IMR-90 (cell line): ENCODE measurements at regions not wholly inside any gene's neighbourhood (a gene's known extent, or its start where the extent isn't known, plus 50 kb on each side); places are given as distances from the start of the nearest gene placed in this dataset.

Source experiments
- ATAC-seq: fragments of 200-7000 bp; cut with Tn5 transposase; 2 replicates; pipeline ENCODE4 v1.9.1; 2020; ENCODE audit warnings: low read depth, mild to moderate bottlenecking, moderate library complexity
- BruUV-seq: library from RNA; stranded (reverse); fragments of 400-500 nt; replicated peaks from 2 replicates; lab custom pipeline; 2021; lab: Mats Ljungman, UMichigan
- CTCF ChIA-PET: fragments of 300-600 bp; formaldehyde crosslinking; extraction: SDS; loops from one replicate; lab custom pipeline; 2021; ENCODE audit warnings: antibody characterized with exemption; lab: Yijun Ruan, JAX
- POLR2A ChIA-PET: fragments of 300-600 bp; sonication (Branson Sonifier 250); formaldehyde crosslinking; loops from one replicate; lab custom pipeline; 2022; ENCODE audit warnings: antibody characterized with exemption; ENCODE audit not compliant: unreplicated experiment; lab: Charles Lee
- DNase-seq: peaks from one replicate; pipeline ENCODE4 v3.0.0; 2013
- H2AFZ ChIP-seq: replicated peaks from 2 replicates; pipeline ENCODE3; 2013; ENCODE audit warnings: low read length, mild to moderate bottlenecking; ENCODE audit not compliant: poor library complexity
- H2AK5ac ChIP-seq: 2 replicates; pipeline ENCODE4 v1.6.1; 2013; ENCODE audit warnings: low read depth, low read length, inconsistent platforms
- H2AK9ac ChIP-seq: replicated peaks from 2 replicates; pipeline ENCODE3; 2013; ENCODE audit warnings: mild to moderate bottlenecking, low read depth, low read length, moderate library complexity; ENCODE audit not compliant: poor library complexity
- H2BK120ac ChIP-seq: 2 replicates; pipeline ENCODE4 v1.6.1; 2013; ENCODE audit warnings: low read depth, low read length, inconsistent platforms
- H2BK15ac ChIP-seq: 3 replicates; pipeline ENCODE4 v1.6.1; 2013; ENCODE audit warnings: low read depth, low read length, inconsistent platforms
- H2BK20ac ChIP-seq: 2 replicates; pipeline ENCODE4 v1.6.1; 2013; ENCODE audit warnings: low read depth, mild to moderate bottlenecking, inconsistent platforms, low read length, moderate library complexity
- H2BK5ac ChIP-seq: 2 replicates; pipeline ENCODE4 v1.6.1; 2013; ENCODE audit warnings: mild to moderate bottlenecking, low read depth, low read length, inconsistent platforms; ENCODE audit not compliant: poor library complexity, severe bottlenecking
- H3K14ac ChIP-seq: replicated peaks from 2 replicates; pipeline ENCODE4 v1.6.1; 2013; ENCODE audit warnings: low read depth, low read length, inconsistent platforms
- H3K18ac ChIP-seq: 2 replicates; pipeline ENCODE4 v1.6.1; 2013; ENCODE audit warnings: low read depth, low read length, control low read depth
- H3K23ac ChIP-seq: 2 replicates; pipeline ENCODE4 v1.6.1; 2013; ENCODE audit warnings: low read depth, low read length, inconsistent platforms
- H3K27ac ChIP-seq: 2 replicates; pipeline ENCODE4 v1.5.1; 2013; ENCODE audit warnings: mild to moderate bottlenecking, control low read depth, low read length; ENCODE audit not compliant: insufficient read depth
- H3K27me3 ChIP-seq: 2 replicates; pipeline ENCODE4 v1.6.1; 2013; ENCODE audit warnings: low read length; ENCODE audit not compliant: control insufficient read depth, insufficient read depth
- H3K36me3 ChIP-seq: 2 replicates; pipeline ENCODE4 v1.6.1; 2013; ENCODE audit warnings: low read length, mixed read lengths; ENCODE audit not compliant: control insufficient read depth, insufficient read depth
- H3K4ac ChIP-seq: 2 replicates; pipeline ENCODE4 v1.6.1; 2013; ENCODE audit warnings: low read depth, low read length, inconsistent platforms
- H3K4me1 ChIP-seq: 2 replicates; pipeline ENCODE4 v1.6.1; 2013; ENCODE audit warnings: low read length, mixed read lengths; ENCODE audit not compliant: control insufficient read depth, insufficient read depth
- H3K4me2 ChIP-seq: 2 replicates; pipeline ENCODE4 v1.6.1; 2013; ENCODE audit warnings: low read depth, mild to moderate bottlenecking, control low read depth, low read length, moderate library complexity
- H3K4me3 ChIP-seq: 2 replicates; pipeline ENCODE4 v1.5.1; 2013; ENCODE audit warnings: low read depth, mild to moderate bottlenecking, control low read depth, low read length, moderate library complexity; ENCODE audit not compliant: insufficient read depth
- H3K56ac ChIP-seq: 2 replicates; pipeline ENCODE4 v1.6.1; 2013; ENCODE audit warnings: low read length, inconsistent platforms; ENCODE audit not compliant: insufficient read depth; ENCODE audit errors: extremely low read depth
- H3K79me1 ChIP-seq, 2 experiments: 2 replicates each; pipeline ENCODE4 v1.6.1; 2013; ENCODE audit warnings: low read length in 2 of 2, inconsistent platforms in 1 of 2, low read depth in 1 of 2
- H3K9ac ChIP-seq: 2 replicates; pipeline ENCODE4 v1.6.1; 2013; ENCODE audit warnings: low read depth, low read length, control low read depth
- H3K9me1 ChIP-seq: 2 replicates; pipeline ENCODE4 v1.6.1; 2013; ENCODE audit warnings: low read length, inconsistent platforms; ENCODE audit not compliant: insufficient read depth
- H3K9me3 ChIP-seq: 2 replicates; pipeline ENCODE4 v1.6.1; 2013; ENCODE audit warnings: low read length; ENCODE audit not compliant: control insufficient read depth, insufficient read depth
- H4K20me1 ChIP-seq: 2 replicates; pipeline ENCODE4 v1.6.1; 2013; ENCODE audit warnings: low read length, inconsistent platforms; ENCODE audit not compliant: insufficient read depth
- H4K5ac ChIP-seq: 2 replicates; pipeline ENCODE4 v1.6.1; 2013; ENCODE audit warnings: mild to moderate bottlenecking, low read depth, low read length, control low read depth
- H4K8ac ChIP-seq, 2 experiments: 2 replicates each; pipeline ENCODE4 v1.6.1; 2013; ENCODE audit warnings: low read depth in 2 of 2, low read length in 2 of 2, control low read depth in 1 of 2, inconsistent platforms in 1 of 2
- H4K91ac ChIP-seq: 2 replicates; pipeline ENCODE4 v1.6.1; 2013; ENCODE audit warnings: low read depth, low read length, inconsistent platforms; ENCODE audit not compliant: insufficient read depth
- BHLHE40 ChIP-seq: fragments of 150-350 bp; IDR thresholded peaks from 2 replicates; pipeline ENCODE4 v1.6.1; 2016; ENCODE audit warnings: mild to moderate bottlenecking, low read depth, low read length
- FOS ChIP-seq: fragments of 150-350 bp; IDR thresholded peaks from 2 replicates; pipeline ENCODE4 v1.6.1; 2016; ENCODE audit warnings: low read depth, low read length
- RAD21 ChIP-seq: IDR thresholded peaks from 2 replicates; pipeline ENCODE4 v1.6.1; 2012; ENCODE audit warnings: low read length, improper control_type of control experiment
- SMC3 ChIP-seq: fragments of 150-350 bp; IDR thresholded peaks from 2 replicates; pipeline ENCODE4 v1.6.1; 2016; ENCODE audit warnings: low read depth, mild to moderate bottlenecking, antibody characterized with exemption, low read length, moderate library complexity
- dilution Hi-C: fragments of 300-500 bp; cut with HindIII; formaldehyde crosslinking; loops from one replicate; pipeline ENCODE4 v1.14.3; 2018; ENCODE audit warnings: low sequenced_read_pairs; ENCODE audit not compliant: unreplicated experiment
- in situ Hi-C: fragments of 300-500 bp; cut with MboI; formaldehyde crosslinking; loops from 3 replicates; pipeline ENCODE4 v1.14.3; 2019; ENCODE audit warnings: low sequenced_read_pairs, inconsistent platforms, mixed read lengths
- intact Hi-C: fragments of 100-400 bp; cut with micrococcal nuclease; formaldehyde crosslinking; loops from 2 replicates; pipeline ENCODE4 v1.10.0; 2022
- TF ChIP-seq, protein P1 (sequence below): conservative IDR thresholded peaks from 2 replicates; pipeline ENCODE4 v1.5.1; 2012; ENCODE audit warnings: mild to moderate bottlenecking, low read depth, low read length, improper control_type of control experiment

DNA sequence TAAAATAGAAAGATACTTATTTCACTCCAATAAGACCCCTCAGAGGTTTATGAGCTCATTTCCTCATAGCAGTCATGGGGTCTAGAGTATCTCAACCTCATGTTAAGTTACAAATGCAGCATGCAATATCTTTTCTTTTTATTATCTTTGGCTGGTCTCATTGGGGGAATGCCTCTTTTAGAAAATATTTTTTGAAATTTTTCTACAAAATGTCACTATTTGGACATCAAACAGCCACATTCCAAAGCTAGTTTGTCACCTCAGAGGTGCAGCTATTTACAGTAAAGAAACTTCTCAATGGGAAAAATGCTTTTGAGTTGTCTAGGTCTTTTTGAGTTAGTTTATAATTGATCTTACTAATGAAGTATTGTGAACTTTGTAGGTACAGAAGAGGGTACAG is 370.7 kb upstream of the LRATD1 start:
- dilution Hi-C loops, result no loop called here
- Histone ChIP-seq H2AK5ac (no peak overlapping the region), H3K56ac (no peak overlapping the region), H2BK20ac (no peak overlapping the region), H3K9me1 (no peaks in the 10 kb centered on the region), H4K91ac (no peak overlapping the region), H3K4me2 (no peak overlapping the region), H3K23ac (no peak overlapping the region), H2BK120ac (no peak overlapping the region), H3K4me1 (no peaks in the 10 kb centered on the region), H3K27me3 (no peaks in the 10 kb centered on the region), H2AFZ (no peak overlapping the region), H4K20me1 (no peaks in the 10 kb centered on the region), H3K9me3 (peaks cover 2% of the 10 kb centered on the region; the same call in 1 of the 2 replicates), H2BK5ac (no peak overlapping the region), H3K4ac (no peak overlapping the region), H3K18ac (no peak overlapping the region), H2AK9ac (no peak overlapping the region), H3K27ac (no peak overlapping the region), H3K4me3 (no peak overlapping the region), H3K36me3 (no peaks in the 10 kb centered on the region), H3K79me1 (no peaks in the 10 kb centered on the region), H3K14ac (no peak overlapping the region), H2BK15ac (no peak overlapping the region), H4K5ac (no peak overlapping the region), H4K8ac (no peak overlapping the region), H3K9ac (no peak overlapping the region)
- TF ChIP-seq, protein P1, sequence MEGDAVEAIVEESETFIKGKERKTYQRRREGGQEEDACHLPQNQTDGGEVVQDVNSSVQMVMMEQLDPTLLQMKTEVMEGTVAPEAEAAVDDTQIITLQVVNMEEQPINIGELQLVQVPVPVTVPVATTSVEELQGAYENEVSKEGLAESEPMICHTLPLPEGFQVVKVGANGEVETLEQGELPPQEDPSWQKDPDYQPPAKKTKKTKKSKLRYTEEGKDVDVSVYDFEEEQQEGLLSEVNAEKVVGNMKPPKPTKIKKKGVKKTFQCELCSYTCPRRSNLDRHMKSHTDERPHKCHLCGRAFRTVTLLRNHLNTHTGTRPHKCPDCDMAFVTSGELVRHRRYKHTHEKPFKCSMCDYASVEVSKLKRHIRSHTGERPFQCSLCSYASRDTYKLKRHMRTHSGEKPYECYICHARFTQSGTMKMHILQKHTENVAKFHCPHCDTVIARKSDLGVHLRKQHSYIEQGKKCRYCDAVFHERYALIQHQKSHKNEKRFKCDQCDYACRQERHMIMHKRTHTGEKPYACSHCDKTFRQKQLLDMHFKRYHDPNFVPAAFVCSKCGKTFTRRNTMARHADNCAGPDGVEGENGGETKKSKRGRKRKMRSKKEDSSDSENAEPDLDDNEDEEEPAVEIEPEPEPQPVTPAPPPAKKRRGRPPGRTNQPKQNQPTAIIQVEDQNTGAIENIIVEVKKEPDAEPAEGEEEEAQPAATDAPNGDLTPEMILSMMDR, result no peak
- no peak for TF ChIP-seq BHLHE40
- TF ChIP-seq RAD21, result no peak
- no peak for TF ChIP-seq FOS
- no peak for TF ChIP-seq SMC3
- POLR2A ChIA-PET, result no interaction called here
- BruUV-seq, result no TSS peak
- ATAC-seq, result no peak
- CTCF ChIA-PET, result no interaction called here
- in situ Hi-C loops, result no loop called here
- intact Hi-C loops, result no loop called here
- no peak for DNase-seq
